HG02884 (cell line): ENCODE measurements at regions not wholly inside any gene's neighbourhood (a gene's known extent, or its start where the extent isn't known, plus 50 kb on each side); places are given as distances from the start of the nearest gene placed in this dataset.
"Not testable (repeated sequence)": the region's sequence is repeated elsewhere in the genome, so short reads cannot be mapped to it uniquely, and the experiment has no call there.

ENCODE experiments used
- ATAC-seq: cut with Tn5 transposase; IDR thresholded peaks from one replicate; pipeline ENCODE4 v1.9.1; 2021; ENCODE audit warnings: mild to moderate bottlenecking, moderate library complexity; ENCODE audit not compliant: unreplicated experiment

GRCh38 chr2:118577202-118577601 is 270.2 kb downstream of the EN1 start:
- no peak for ATAC-seq

- ATAC-seq: no peak
These were observed 271.2 kb downstream of the EN1 start for GRCh38 chr2:118576109-118576855.

GRCh38 chr2:118572380-118572779 is 275.1 kb downstream of the EN1 start:
- ATAC-seq: not testable (repeated sequence)

GRCh38 chr2:118569876-118570535 is 277.4 kb downstream of the EN1 start:
- ATAC-seq: no peak

- no peak for ATAC-seq
These were observed 278.7 kb downstream of the EN1 start for GRCh38 chr2:118568700-118569099.

- no peak for ATAC-seq
These were observed 281.5 kb downstream of the EN1 start for GRCh38 chr2:118565786-118566540.

- no peak for ATAC-seq
These were observed 282.1 kb downstream of the EN1 start for GRCh38 chr2:118565301-118565700.

- ATAC-seq: no peak
These were observed 285.3 kb downstream of the EN1 start for GRCh38 chr2:118562144-118562543.

- no peak for ATAC-seq
These were observed 288.6 kb downstream of the EN1 start for GRCh38 chr2:118558846-118559245.

GRCh38 chr2:118557791-118558190 is 289.7 kb downstream of the EN1 start:
- no peak for ATAC-seq

- no peak for ATAC-seq
These were observed 290.4 kb downstream of the EN1 start for GRCh38 chr2:118557016-118557415.

GRCh38 chr2:118554616-118555015 is 292.8 kb downstream of the EN1 start:
- no peak for ATAC-seq

GRCh38 chr2:118549503-118549902 is 297.9 kb downstream of the EN1 start:
- no peak for ATAC-seq

GRCh38 chr2:118548880-118549488 is 298.5 kb downstream of the EN1 start:
- ATAC-seq: no peak

GRCh38 chr2:118539290-118539689 is 308.2 kb downstream of the EN1 start:
- no peak for ATAC-seq

GRCh38 chr2:118536306-118536705 is 311.1 kb downstream of the EN1 start:
- ATAC-seq: no peak

GRCh38 chr2:118535818-118536212 is 311.6 kb downstream of the EN1 start:
- ATAC-seq: no peak

GRCh38 chr2:118535171-118535817 is 312.2 kb downstream of the EN1 start:
- ATAC-seq: no peak

- ATAC-seq: no peak
These were observed 316.5 kb downstream of the EN1 start for GRCh38 chr2:118530976-118531375.

GRCh38 chr2:118529908-118530599 is 317.4 kb downstream of the EN1 start:
- ATAC-seq: no peak
